GM12872 (cell line): ENCODE measurements at regions not wholly inside any gene's neighbourhood (a gene's known extent, or its start where the extent isn't known, plus 50 kb on each side); places are given as distances from the start of the nearest gene placed in this dataset.

Experiments used
- CTCF ChIP-seq: IDR thresholded peaks from 3 replicates; pipeline ENCODE4 v1.5.1; 2011; ENCODE audit warnings: low read depth, mild to moderate bottlenecking, low read length, moderate library complexity; ENCODE audit not compliant: insufficient read depth

GRCh38 chr4:107380836-107381438, 339.1 kb downstream of the PAPSS1 start:
- TF ChIP-seq CTCF: no peak

GRCh38 chr4:107380190-107380589, 339.8 kb downstream of the PAPSS1 start:
- no peak for TF ChIP-seq CTCF

- TF ChIP-seq CTCF: no peak
These were observed 340.8 kb downstream of the PAPSS1 start for GRCh38 chr4:107379054-107379869.

- TF ChIP-seq CTCF: no peak
These were observed 340.2 kb upstream of the DKK2 start for GRCh38 chr4:107376293-107376692.

- TF ChIP-seq CTCF: no peak
These were observed 330.8 kb upstream of the DKK2 start for GRCh38 chr4:107366900-107367299.

- TF ChIP-seq CTCF: no peak
These were observed 330.1 kb upstream of the DKK2 start for GRCh38 chr4:107366016-107366735.

- TF ChIP-seq CTCF: no peak
These were observed 327.0 kb upstream of the DKK2 start for GRCh38 chr4:107363125-107363524.
